ENCODE measurements at regions not wholly inside any gene's neighbourhood (a gene's known extent, or its start where the extent isn't known, plus 50 kb on each side); places are given as distances from the start of the nearest gene placed in this dataset.
A peak's percentile ranks its signal among the peaks of the same experiment; 100 is the strongest.

GRCh38 chr1:58890609-58891008 lies 106.8 kb upstream of the JUN start:
- DNase-seq (ENCODE audit: low read depth in 2 of 2) = no peak

- DNase-seq (ENCODE audit: low read depth in 2 of 2) = no peak
Observed at GRCh38 chr1:58891347-58891746, 107.5 kb upstream of the JUN start.

GRCh38 chr1:58893257-58893869 lies 109.5 kb upstream of the JUN start:
- no peak for DNase-seq (ENCODE audit: low read depth in 2 of 2)

GRCh38 chr1:58895082-58895481 lies 111.2 kb upstream of the JUN start:
- DNase-seq (ENCODE audit: low read depth in 2 of 2) = no peak

GRCh38 chr1:58895559-58896145 lies 111.8 kb upstream of the JUN start:
- DNase-seq (ENCODE audit: low read depth in 2 of 2) = no peak

GRCh38 chr1:58896246-58897183 lies 112.7 kb upstream of the JUN start:
- no peak for DNase-seq (ENCODE audit: low read depth in 2 of 2)

- DNase-seq (ENCODE audit: low read depth in 2 of 2) = no peak
Observed at GRCh38 chr1:58898739-58899586, 115.1 kb upstream of the JUN start.

- no peak for DNase-seq (ENCODE audit: low read depth in 2 of 2)
Observed at GRCh38 chr1:58899587-58900271, 115.9 kb upstream of the JUN start.

- DNase-seq (ENCODE audit: low read depth in 2 of 2) = no peak
Observed at GRCh38 chr1:58900396-58900795, 116.5 kb upstream of the JUN start.

GRCh38 chr1:58901008-58901407 lies 117.2 kb upstream of the JUN start:
- no peak for DNase-seq (ENCODE audit: low read depth in 2 of 2)

- no peak for DNase-seq (ENCODE audit: low read depth in 2 of 2)
Observed at GRCh38 chr1:58902830-58903513, 119.1 kb upstream of the JUN start.

- DNase-seq (ENCODE audit: low read depth in 2 of 2) = peak; percentile 67 to 76
Observed at GRCh38 chr1:58903514-58904298, 119.9 kb upstream of the JUN start.

GRCh38 chr1:58904299-58905125 lies 120.7 kb upstream of the JUN start:
- DNase-seq (ENCODE audit: low read depth in 2 of 2) = no peak

GRCh38 chr1:58905126-58905490 lies 121.3 kb upstream of the JUN start:
- DNase-seq (ENCODE audit: low read depth in 2 of 2) = no peak

- DNase-seq (ENCODE audit: low read depth in 2 of 2) = no peak
Observed at GRCh38 chr1:58905628-58906221, 121.9 kb upstream of the JUN start.

GRCh38 chr1:58907398-58907797 lies 123.6 kb upstream of the JUN start:
- no peak for DNase-seq (ENCODE audit: low read depth in 2 of 2)

GRCh38 chr1:58908561-58909560 lies 125.0 kb upstream of the JUN start:
- DNase-seq (ENCODE audit: low read depth in 2 of 2) = no peak
